GM21381 (cell line): ENCODE measurements at regions not wholly inside any gene's neighbourhood (a gene's known extent, or its start where the extent isn't known, plus 50 kb on each side); places are given as distances from the start of the nearest gene placed in this dataset.
"Not testable (repeated sequence)": the region's sequence is repeated elsewhere in the genome, so short reads cannot be mapped to it uniquely, and the experiment has no call there.

Source experiments
- ATAC-seq: cut with Tn5 transposase; IDR thresholded peaks from one replicate; pipeline ENCODE4 v1.9.1; 2021; ENCODE audit warnings: mild to moderate bottlenecking, moderate library complexity; ENCODE audit not compliant: unreplicated experiment

GRCh38 chr1:29549728-29550118, 313.4 kb downstream of the PTPRU start:
- ATAC-seq: not testable (repeated sequence)

GRCh38 chr1:29549001-29549400, 312.7 kb downstream of the PTPRU start:
- no peak for ATAC-seq

- ATAC-seq: no peak
Measured at GRCh38 chr1:29548091-29548490, 311.8 kb downstream of the PTPRU start.

- ATAC-seq: no peak
Measured at GRCh38 chr1:29547300-29547699, 311.0 kb downstream of the PTPRU start.

GRCh38 chr1:29546496-29546895, 310.2 kb downstream of the PTPRU start:
- ATAC-seq: no peak

GRCh38 chr1:29544406-29544805, 308.1 kb downstream of the PTPRU start:
- ATAC-seq: no peak

GRCh38 chr1:29543586-29543985, 307.3 kb downstream of the PTPRU start:
- no peak for ATAC-seq

- ATAC-seq: no peak
Measured at GRCh38 chr1:29542548-29542947, 306.2 kb downstream of the PTPRU start.

- no peak for ATAC-seq
Measured at GRCh38 chr1:29541631-29542030, 305.3 kb downstream of the PTPRU start.

GRCh38 chr1:29540801-29541357, 304.6 kb downstream of the PTPRU start:
- ATAC-seq: no peak

- ATAC-seq: no peak
Measured at GRCh38 chr1:29539971-29540370, 303.6 kb downstream of the PTPRU start.

- no peak for ATAC-seq
Measured at GRCh38 chr1:29538586-29538985, 302.3 kb downstream of the PTPRU start.

GRCh38 chr1:29532751-29533150, 296.4 kb downstream of the PTPRU start:
- no peak for ATAC-seq

- no peak for ATAC-seq
Measured at GRCh38 chr1:29532285-29532684, 296.0 kb downstream of the PTPRU start.

GRCh38 chr1:29531596-29531995, 295.3 kb downstream of the PTPRU start:
- no peak for ATAC-seq

GRCh38 chr1:29529677-29530278, 293.5 kb downstream of the PTPRU start:
- ATAC-seq: no peak

- no peak for ATAC-seq
Measured at GRCh38 chr1:29527314-29528004, 291.1 kb downstream of the PTPRU start.

GRCh38 chr1:29525941-29526340, 289.6 kb downstream of the PTPRU start:
- no peak for ATAC-seq

- ATAC-seq: no peak
Measured at GRCh38 chr1:29524285-29525065, 288.2 kb downstream of the PTPRU start.

- no peak for ATAC-seq
Measured at GRCh38 chr1:29523576-29523975, 287.3 kb downstream of the PTPRU start.

- no peak for ATAC-seq
Measured at GRCh38 chr1:29523136-29523535, 286.8 kb downstream of the PTPRU start.
